Activated CD8-positive, alpha-beta memory T cell treated with anti-CD3 and anti-CD28 coated beads, Interleukin-2, amount 10 ng/mL, durations not matched to agents 7 days and 5 days (primary cell): ENCODE measurements at regions not wholly inside any gene's neighbourhood (a gene's known extent, or its start where the extent isn't known, plus 50 kb on each side); places are given as distances from the start of the nearest gene placed in this dataset.

ENCODE experiments used
- ATAC-seq: fragments of 150-1000 bp; cut with Tn5 transposase; one replicate; pipeline ENCODE4 v1.10.0; 2021; ENCODE audit warnings: moderate library complexity
- CTCF ChIA-PET: fragments of 350-600 bp; sonication (Branson Sonifier 250); formaldehyde crosslinking; loops from one replicate; lab custom pipeline; 2021; ENCODE audit warnings: antibody characterized with exemption; lab: Charles Lee
- DNase-seq: peaks from one replicate; pipeline ENCODE4 v3.0.0-alpha.2; 2020
- H3K27ac Mint-ChIP-seq: one replicate; pipeline ENCODE4 v1.8.0; 2021; ENCODE audit warnings: mild to moderate bottlenecking, mixed read lengths
- H3K27me3 Mint-ChIP-seq: one replicate; pipeline ENCODE4 v1.8.0; 2021; ENCODE audit warnings: mixed read lengths
- H3K36me3 Mint-ChIP-seq: one replicate; pipeline ENCODE4 v1.8.0; 2021; ENCODE audit warnings: mild to moderate bottlenecking, mixed read lengths
- H3K4me1 Mint-ChIP-seq: one replicate; pipeline ENCODE4 v1.8.0; 2021; ENCODE audit warnings: mixed read lengths
- H3K4me3 Mint-ChIP-seq: one replicate; pipeline ENCODE4 v1.8.0; 2021; ENCODE audit warnings: mild to moderate bottlenecking, moderate library complexity, mixed read lengths
- H3K9me3 Mint-ChIP-seq: one replicate; pipeline ENCODE4 v1.8.0; 2022; ENCODE audit warnings: low read depth, mixed read lengths

DNA sequence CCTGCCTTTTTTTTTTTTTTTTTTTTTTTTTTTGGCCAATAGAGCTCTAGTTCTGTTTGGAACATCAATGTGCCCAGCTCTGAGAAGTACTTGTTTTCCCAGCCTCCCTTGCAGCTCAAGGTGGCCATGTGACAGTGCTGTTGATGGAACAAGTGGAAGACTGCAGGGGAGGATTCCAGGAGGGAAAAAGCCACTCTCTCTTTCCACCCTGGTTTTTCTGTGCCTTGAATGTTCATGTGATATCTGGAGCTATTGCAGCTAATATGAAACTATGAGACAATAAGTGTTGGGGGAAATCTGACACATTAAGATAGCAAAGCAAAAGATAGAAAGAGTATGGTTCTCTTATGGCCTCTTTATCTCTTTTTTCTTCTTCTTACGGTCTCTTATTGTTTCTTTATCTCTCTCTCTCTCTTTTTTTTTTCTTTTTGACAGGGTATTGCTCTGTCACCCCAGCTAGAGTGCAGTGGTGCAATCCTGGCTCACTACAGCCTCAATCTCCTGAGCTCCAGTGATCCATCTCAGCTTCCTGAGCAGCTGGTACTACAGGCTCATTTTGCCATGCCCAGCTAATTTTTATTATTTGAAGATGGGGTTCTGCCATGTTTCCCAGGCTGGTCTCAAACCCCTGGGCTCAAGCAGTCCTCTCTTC lies 192.0 kb upstream of the LNX1 start:
- DNase-seq = no peak
- Mint-ChIP-seq H3K9me3 (no peaks in the 10 kb centered on the region), H3K27me3 (peaks cover 2% of the 10 kb centered on the region), H3K4me3 (no peak overlapping the region), H3K27ac (no peak overlapping the region), H3K4me1 (no peaks in the 10 kb centered on the region), H3K36me3 (no peaks in the 10 kb centered on the region)
- CTCF ChIA-PET = no interaction called here
- ATAC-seq = no peak

- Mint-ChIP-seq H3K4me3 (no peak overlapping the region), H3K27ac (no peak overlapping the region), H3K36me3 (no peaks in the 10 kb centered on the region), H3K27me3 (peaks cover 6% of the 10 kb centered on the region), H3K4me1 (no peaks in the 10 kb centered on the region), H3K9me3 (no peaks in the 10 kb centered on the region)
- DNase-seq (no peak), ATAC-seq (no peak)
- CTCF ChIA-PET = no interaction called here
Measured at GRCh38 chr4:53782458-53782845, 191.2 kb upstream of the LNX1 start.

- Mint-ChIP-seq H3K27me3 (peaks cover 9% of the 10 kb centered on the region), H3K9me3 (no peaks in the 10 kb centered on the region), H3K4me3 (no peak overlapping the region), H3K27ac (no peak overlapping the region), H3K36me3 (no peaks in the 10 kb centered on the region), H3K4me1 (no peaks in the 10 kb centered on the region)
- DNase-seq (no peak), ATAC-seq (no peak)
- CTCF ChIA-PET = no interaction called here
Measured at GRCh38 chr4:53781629-53782457, 190.6 kb upstream of the LNX1 start.

DNA sequence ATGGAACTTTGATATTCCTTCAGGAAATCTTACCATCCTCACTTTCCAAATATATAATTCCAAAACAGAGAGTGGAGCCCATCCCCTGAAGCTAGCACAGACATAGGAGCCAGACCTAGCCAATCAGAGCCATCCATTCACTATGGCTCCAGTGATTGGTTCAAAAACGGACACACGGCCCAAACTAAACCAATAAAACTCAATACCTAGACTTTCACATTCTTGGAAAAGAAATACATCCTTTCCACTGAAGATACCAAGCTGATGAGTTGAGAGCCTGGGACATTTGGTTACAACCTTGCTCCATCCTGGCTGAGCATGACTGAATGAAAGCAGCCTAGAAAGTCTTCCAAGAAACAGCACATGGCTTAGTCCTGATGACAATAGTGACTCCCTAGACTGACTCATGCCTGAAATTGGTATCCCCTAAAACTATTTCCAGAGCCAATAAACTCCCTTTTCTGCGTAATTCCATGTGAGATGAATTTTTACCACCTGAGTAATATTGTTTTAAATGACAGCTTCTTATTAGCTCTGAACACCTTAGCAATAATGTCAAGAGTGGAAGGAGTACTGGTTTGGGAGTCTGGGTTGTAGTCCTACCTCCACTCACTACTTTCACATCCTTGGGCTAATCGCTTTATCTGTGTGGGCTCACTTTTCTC lies 189.6 kb upstream of the LNX1 start:
- Mint-ChIP-seq H3K4me1 (no peaks in the 10 kb centered on the region), H3K36me3 (no peaks in the 10 kb centered on the region), H3K9me3 (no peaks in the 10 kb centered on the region), H3K4me3 (no peak overlapping the region), H3K27ac (no peak overlapping the region), H3K27me3 (peaks cover 9% of the 10 kb centered on the region)
- DNase-seq = no peak
- no peak for ATAC-seq
- CTCF ChIA-PET = no interaction called here

GRCh38 chr4:53779025-53779424 lies 187.7 kb upstream of the LNX1 start:
- H3K9me3 Mint-ChIP-seq = no peaks in the 10 kb centered on the region
- H3K36me3 Mint-ChIP-seq = no peaks in the 10 kb centered on the region
- H3K27ac Mint-ChIP-seq = no peak overlapping the region
- H3K27me3 Mint-ChIP-seq = peaks cover 9% of the 10 kb centered on the region
- H3K4me3 Mint-ChIP-seq = no peak overlapping the region
- CTCF ChIA-PET = no interaction called here
- DNase-seq (no peak), ATAC-seq (no peak)
- H3K4me1 Mint-ChIP-seq = no peaks in the 10 kb centered on the region

- CTCF ChIA-PET = interaction anchor here (0.7 kb wide), 1 partner anchor 42 kb away, joined by 3 read pairs; no protein-coding TSS in a partner anchor
- ATAC-seq (no peak), DNase-seq (no peak)
- H3K9me3 Mint-ChIP-seq = no peaks in the 10 kb centered on the region
- H3K27me3 Mint-ChIP-seq = peaks cover 9% of the 10 kb centered on the region
- H3K36me3 Mint-ChIP-seq = no peaks in the 10 kb centered on the region
- no peak overlapping the region for H3K4me3 Mint-ChIP-seq
- no peak overlapping the region for H3K27ac Mint-ChIP-seq
- H3K4me1 Mint-ChIP-seq = no peaks in the 10 kb centered on the region
Measured at GRCh38 chr4:53778155-53778554, 186.9 kb upstream of the LNX1 start.

GRCh38 chr4:53777244-53777984 lies 186.1 kb upstream of the LNX1 start:
- DNase-seq (no peak), ATAC-seq (no peak)
- Mint-ChIP-seq H3K36me3 (no peaks in the 10 kb centered on the region), H3K27ac (no peak overlapping the region), H3K27me3 (peaks cover 9% of the 10 kb centered on the region), H3K4me3 (no peak overlapping the region), H3K4me1 (no peaks in the 10 kb centered on the region), H3K9me3 (no peaks in the 10 kb centered on the region)
- CTCF ChIA-PET = interaction anchor here (0.7 kb wide), 1 partner anchor 41 kb away, joined by 3 read pairs; no protein-coding TSS in a partner anchor

DNA sequence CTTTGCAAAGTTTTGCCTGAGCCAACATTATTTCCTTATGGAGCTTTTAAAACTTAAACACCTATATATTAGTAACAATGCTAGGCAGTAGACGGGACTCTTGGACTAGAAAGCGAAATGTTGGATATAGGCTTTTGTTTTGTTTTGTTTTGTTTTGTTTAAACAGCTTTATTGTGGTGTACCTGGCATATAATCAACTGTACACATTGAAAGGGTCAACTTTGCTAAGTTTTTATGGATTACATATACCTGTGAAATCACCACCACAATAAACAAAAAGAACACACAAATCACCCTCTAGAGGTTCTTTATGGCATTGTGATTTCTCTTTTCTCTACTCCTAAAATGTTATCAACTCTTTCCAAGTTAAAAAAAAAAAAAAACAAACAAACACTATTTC lies 184.9 kb upstream of the LNX1 start:
- no peak overlapping the region for H3K4me3 Mint-ChIP-seq

GRCh38 chr4:53775381-53775780 lies 184.1 kb upstream of the LNX1 start:
- Mint-ChIP-seq H3K36me3 (no peaks in the 10 kb centered on the region), H3K4me1 (no peaks in the 10 kb centered on the region), H3K9me3 (no peaks in the 10 kb centered on the region), H3K27me3 (peaks cover 9% of the 10 kb centered on the region), H3K27ac (no peak overlapping the region), H3K4me3 (no peak overlapping the region)
- CTCF ChIA-PET = no interaction called here
- no peak for ATAC-seq
- DNase-seq = no peak

More for the DNA sequence above, 184.9 kb upstream of the LNX1 start:
- no peak for DNase-seq
- Mint-ChIP-seq H3K36me3 (no peaks in the 10 kb centered on the region), H3K27ac (no peak overlapping the region), H3K27me3 (peaks cover 9% of the 10 kb centered on the region), H3K4me1 (no peaks in the 10 kb centered on the region), H3K9me3 (no peaks in the 10 kb centered on the region)
- CTCF ChIA-PET = no interaction called here
- ATAC-seq = no peak

DNA sequence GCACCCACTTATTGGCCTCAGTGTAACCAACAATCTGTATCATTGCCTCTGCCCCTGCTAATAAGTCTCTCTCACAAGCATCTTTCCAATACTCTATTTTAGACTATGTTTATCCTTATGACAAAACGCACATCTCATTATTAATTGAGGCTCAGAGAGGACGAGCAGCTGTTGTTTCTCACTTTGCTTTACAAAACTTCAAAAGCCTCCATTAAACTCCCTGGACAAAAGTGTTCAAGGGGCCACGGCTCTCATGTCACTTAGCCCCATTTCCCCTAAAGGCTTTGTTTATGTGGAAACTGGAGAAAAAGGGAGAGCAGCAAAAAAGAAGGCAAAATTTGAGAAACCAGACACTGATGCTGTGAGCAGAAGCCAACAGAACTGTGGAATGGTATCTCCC lies 180.0 kb upstream of the LNX1 start:
- Mint-ChIP-seq H3K4me1 (no peaks in the 10 kb centered on the region), H3K36me3 (no peaks in the 10 kb centered on the region), H3K4me3 (no peak overlapping the region), H3K9me3 (no peaks in the 10 kb centered on the region), H3K27me3 (no peaks in the 10 kb centered on the region), H3K27ac (no peak overlapping the region)
- CTCF ChIA-PET = no interaction called here
- ATAC-seq = no peak
- DNase-seq = no peak

- no peak for ATAC-seq
- no peak overlapping the region for H3K27ac Mint-ChIP-seq
Measured at GRCh38 chr4:53767482-53767881, 176.2 kb upstream of the LNX1 start.

DNA sequence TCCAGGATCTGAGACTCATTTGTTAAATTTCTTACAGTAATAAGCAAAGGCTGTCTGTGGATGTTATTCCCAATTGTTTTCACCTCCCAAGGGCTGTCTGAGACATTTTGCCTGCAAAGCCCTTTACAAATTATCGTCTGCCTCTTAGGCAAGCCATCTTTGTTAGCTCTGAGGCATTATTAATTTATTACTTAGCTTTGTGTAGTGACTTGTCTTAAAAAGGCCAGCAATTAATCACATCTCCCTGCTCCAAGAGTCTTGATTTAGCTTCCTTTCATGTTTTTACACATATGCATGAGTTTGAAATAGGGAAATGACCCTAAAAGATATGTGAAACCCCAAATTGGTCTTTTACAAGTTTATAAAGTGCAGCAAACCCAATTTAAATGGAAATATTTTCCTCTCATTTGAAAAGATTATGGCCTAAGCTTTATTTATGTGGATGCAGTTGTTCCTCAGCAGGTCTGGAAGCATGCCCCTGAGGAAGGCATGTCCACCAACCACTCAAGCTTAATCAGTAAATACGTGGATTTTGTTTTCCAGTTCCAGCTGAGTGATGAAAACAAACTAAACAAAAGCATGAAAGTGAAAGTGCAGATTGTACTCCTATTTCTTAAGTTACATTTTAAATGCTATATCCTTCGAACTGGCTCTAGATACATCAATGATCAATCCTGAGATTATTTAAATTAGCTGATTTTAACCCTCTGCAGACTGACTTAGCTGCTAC lies 173.6 kb upstream of the LNX1 start:
- H3K36me3 Mint-ChIP-seq = no peaks in the 10 kb centered on the region
- H3K4me1 Mint-ChIP-seq = no peaks in the 10 kb centered on the region
- H3K4me3 Mint-ChIP-seq = no peak overlapping the region
- no peak overlapping the region for H3K27ac Mint-ChIP-seq
- no peaks in the 10 kb centered on the region for H3K27me3 Mint-ChIP-seq
- H3K9me3 Mint-ChIP-seq = no peaks in the 10 kb centered on the region
- ATAC-seq (no peak), DNase-seq (no peak)
- CTCF ChIA-PET = no interaction called here

More at GRCh38 chr4:53767482-53767881, 176.2 kb upstream of the LNX1 start:
- Mint-ChIP-seq H3K36me3 (no peaks in the 10 kb centered on the region), H3K9me3 (no peaks in the 10 kb centered on the region), H3K27me3 (no peaks in the 10 kb centered on the region), H3K4me1 (no peaks in the 10 kb centered on the region), H3K4me3 (no peak overlapping the region)
- CTCF ChIA-PET = no interaction called here
- DNase-seq = no peak
